ENCODE measurements at regions not wholly inside any gene's neighbourhood (a gene's known extent, or its start where the extent isn't known, plus 50 kb on each side); places are given as distances from the start of the nearest gene placed in this dataset.

GRCh38 chr2:19119326-19120001 lies 239.0 kb downstream of the OSR1 start:
- no peak for TF ChIP-seq CTCF (conservative IDR thresholded peaks at IDR 0.05; ENCODE audit: low read depth, low read length)
- no peak for TF ChIP-seq POLR2A (IDR thresholded peaks at IDR 0.05; ENCODE audit: low read depth, low read length)
- 0 out of 2 replicates have a peak, but pooled peaks have one; percentile 25 for TF ChIP-seq CEBPB (IDR thresholded peaks at IDR 0.05; ENCODE audit: low read depth, low read length)
- TF ChIP-seq USF2 (IDR thresholded peaks at IDR 0.05; ENCODE audit: low read depth, low read length), result no peak
- no peak for TF ChIP-seq RAD21 (IDR thresholded peaks at IDR 0.05; ENCODE audit: low read length)
- TF ChIP-seq, protein P1, sequence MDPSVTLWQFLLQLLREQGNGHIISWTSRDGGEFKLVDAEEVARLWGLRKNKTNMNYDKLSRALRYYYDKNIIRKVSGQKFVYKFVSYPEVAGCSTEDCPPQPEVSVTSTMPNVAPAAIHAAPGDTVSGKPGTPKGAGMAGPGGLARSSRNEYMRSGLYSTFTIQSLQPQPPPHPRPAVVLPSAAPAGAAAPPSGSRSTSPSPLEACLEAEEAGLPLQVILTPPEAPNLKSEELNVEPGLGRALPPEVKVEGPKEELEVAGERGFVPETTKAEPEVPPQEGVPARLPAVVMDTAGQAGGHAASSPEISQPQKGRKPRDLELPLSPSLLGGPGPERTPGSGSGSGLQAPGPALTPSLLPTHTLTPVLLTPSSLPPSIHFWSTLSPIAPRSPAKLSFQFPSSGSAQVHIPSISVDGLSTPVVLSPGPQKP (IDR thresholded peaks at IDR 0.05; ENCODE audit: borderline replicate concordance, low read depth, low read length), result no peak
- no peak for TF ChIP-seq FOS (IDR thresholded peaks at IDR 0.05; ENCODE audit: low read depth, low read length)
- TF ChIP-seq SMC3 (IDR thresholded peaks at IDR 0.05; ENCODE audit: low read depth, low read length), result no peak
- TF ChIP-seq RCOR1 (IDR thresholded peaks at IDR 0.05; ENCODE audit: insufficient replicate concordance, low read length), result no peak
- TF ChIP-seq MXI1 (IDR thresholded peaks at IDR 0.05; ENCODE audit: borderline replicate concordance, low read depth, low read length), result no peak
- no peak for TF ChIP-seq RFX5 (IDR thresholded peaks at IDR 0.05; ENCODE audit: low read depth, low read length)
- TF ChIP-seq CHD1 (IDR thresholded peaks at IDR 0.05; ENCODE audit: low read depth, low read length), result no peak

Measured in IMR-90 (cell line).